T47D (cell line): ENCODE measurements at regions not wholly inside any gene's neighbourhood (a gene's known extent, or its start where the extent isn't known, plus 50 kb on each side); places are given as distances from the start of the nearest gene placed in this dataset.

Experiments used
- DNase-seq, 2 experiments: peaks; one replicate each; pipeline versions ENCODE4 v3.0.0 to v3.0.0-alpha.2; 2011 to 2012; ENCODE audit warnings: low read depth in 1 of 2, low spot score in 1 of 2
- JUND ChIP-seq: IDR thresholded peaks from 2 replicates; pipeline ENCODE4 v1.6.1; 2012; ENCODE audit warnings: low read depth
- in situ Hi-C: cut with HindIII; loops from 2 replicates; pipeline ENCODE4 v1.10.0; 2016; ENCODE audit warnings: low sequenced_read_pairs, low pct_unique_long_range_greater_than_20kb

GRCh38 chr1:181344091-181344490 lies 139.2 kb upstream of the CACNA1E start:
- no peak for DNase-seq
- in situ Hi-C loops: no loop called here
- TF ChIP-seq JUND: no peak

- DNase-seq: no peak
- no peak for TF ChIP-seq JUND
- in situ Hi-C loops: no loop called here
These were observed 138.2 kb upstream of the CACNA1E start for GRCh38 chr1:181345146-181345545.

- TF ChIP-seq JUND: no peak
- in situ Hi-C loops: no loop called here
- DNase-seq: no peak
These were observed 135.6 kb upstream of the CACNA1E start for GRCh38 chr1:181347495-181348390.

GRCh38 chr1:181349512-181349911 lies 133.8 kb upstream of the CACNA1E start:
- TF ChIP-seq JUND: no peak
- in situ Hi-C loops: no loop called here
- DNase-seq: no peak

GRCh38 chr1:181350131-181350530 lies 133.2 kb upstream of the CACNA1E start:
- TF ChIP-seq JUND: no peak
- no peak for DNase-seq
- in situ Hi-C loops: no loop called here

- in situ Hi-C loops: no loop called here
These were observed 131.6 kb upstream of the CACNA1E start for GRCh38 chr1:181351740-181352139.

GRCh38 chr1:181352695-181353094 lies 130.6 kb upstream of the CACNA1E start:
- in situ Hi-C loops: no loop called here
- no peak for DNase-seq
- no peak for TF ChIP-seq JUND

More at GRCh38 chr1:181351740-181352139, 131.6 kb upstream of the CACNA1E start:
- DNase-seq: no peak
- no peak for TF ChIP-seq JUND

- in situ Hi-C loops: no loop called here
- no peak for DNase-seq
- no peak for TF ChIP-seq JUND
These were observed 129.8 kb upstream of the CACNA1E start for GRCh38 chr1:181353526-181353925.

GRCh38 chr1:181354865-181355264 lies 128.5 kb upstream of the CACNA1E start:
- no peak for TF ChIP-seq JUND
- in situ Hi-C loops: no loop called here
- DNase-seq: no peak

GRCh38 chr1:181356505-181357340 lies 126.6 kb upstream of the CACNA1E start:
- TF ChIP-seq JUND: no peak
- in situ Hi-C loops: no loop called here
- no peak for DNase-seq

- DNase-seq: no peak
- TF ChIP-seq JUND: no peak
- in situ Hi-C loops: no loop called here
These were observed 124.3 kb upstream of the CACNA1E start for GRCh38 chr1:181359012-181359411.

- in situ Hi-C loops: no loop called here
- TF ChIP-seq JUND: no peak
- no peak for DNase-seq
These were observed 118.5 kb upstream of the CACNA1E start for GRCh38 chr1:181364801-181365200.

- no peak for TF ChIP-seq JUND
- DNase-seq: no peak
- in situ Hi-C loops: no loop called here
These were observed 116.4 kb upstream of the CACNA1E start for GRCh38 chr1:181366910-181367309.
